ENCODE measurements at regions not wholly inside any gene's neighbourhood (a gene's known extent, or its start where the extent isn't known, plus 50 kb on each side); places are given as distances from the start of the nearest gene placed in this dataset.

DNA sequence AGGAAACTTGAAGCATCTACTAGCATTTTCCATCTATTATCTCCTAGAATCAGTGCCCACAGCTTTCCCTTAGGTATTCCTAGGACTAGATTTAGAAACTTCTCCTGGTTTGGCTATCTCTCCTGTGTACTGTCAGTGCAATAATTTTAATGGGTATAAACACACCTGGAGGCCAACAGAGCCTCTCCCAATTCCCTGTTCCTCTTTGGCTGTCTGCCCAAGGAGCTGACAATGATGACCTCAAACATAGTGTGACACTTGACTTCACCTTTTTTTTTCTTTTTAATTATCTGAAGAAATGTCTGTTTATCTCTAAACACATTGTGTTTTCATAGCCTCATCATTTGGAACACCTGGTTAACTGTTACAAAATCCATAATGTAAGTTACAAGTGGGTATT is 754.5 kb upstream of the ALCAM start:
- Histone ChIP-seq H3K27ac (no peak overlapping the region), H3K36me3 (no peaks in the 10 kb centered on the region), H3K27me3 (no peaks in the 10 kb centered on the region), H3K4me3 (no peak overlapping the region), H3K4me1 (no peaks in the 10 kb centered on the region), H3K9me3 (no peaks in the 10 kb centered on the region)
- intact Hi-C loops (cut with DNase I; ENCODE audit: low total_unique reads), result no loop called here
- no peak for DNase-seq
- TF ChIP-seq, protein P1, sequence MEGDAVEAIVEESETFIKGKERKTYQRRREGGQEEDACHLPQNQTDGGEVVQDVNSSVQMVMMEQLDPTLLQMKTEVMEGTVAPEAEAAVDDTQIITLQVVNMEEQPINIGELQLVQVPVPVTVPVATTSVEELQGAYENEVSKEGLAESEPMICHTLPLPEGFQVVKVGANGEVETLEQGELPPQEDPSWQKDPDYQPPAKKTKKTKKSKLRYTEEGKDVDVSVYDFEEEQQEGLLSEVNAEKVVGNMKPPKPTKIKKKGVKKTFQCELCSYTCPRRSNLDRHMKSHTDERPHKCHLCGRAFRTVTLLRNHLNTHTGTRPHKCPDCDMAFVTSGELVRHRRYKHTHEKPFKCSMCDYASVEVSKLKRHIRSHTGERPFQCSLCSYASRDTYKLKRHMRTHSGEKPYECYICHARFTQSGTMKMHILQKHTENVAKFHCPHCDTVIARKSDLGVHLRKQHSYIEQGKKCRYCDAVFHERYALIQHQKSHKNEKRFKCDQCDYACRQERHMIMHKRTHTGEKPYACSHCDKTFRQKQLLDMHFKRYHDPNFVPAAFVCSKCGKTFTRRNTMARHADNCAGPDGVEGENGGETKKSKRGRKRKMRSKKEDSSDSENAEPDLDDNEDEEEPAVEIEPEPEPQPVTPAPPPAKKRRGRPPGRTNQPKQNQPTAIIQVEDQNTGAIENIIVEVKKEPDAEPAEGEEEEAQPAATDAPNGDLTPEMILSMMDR (IDR thresholded peaks at IDR 0.05), result no peak
- no peak for TF ChIP-seq POLR2A (IDR thresholded peaks at IDR 0.05)

DNA sequence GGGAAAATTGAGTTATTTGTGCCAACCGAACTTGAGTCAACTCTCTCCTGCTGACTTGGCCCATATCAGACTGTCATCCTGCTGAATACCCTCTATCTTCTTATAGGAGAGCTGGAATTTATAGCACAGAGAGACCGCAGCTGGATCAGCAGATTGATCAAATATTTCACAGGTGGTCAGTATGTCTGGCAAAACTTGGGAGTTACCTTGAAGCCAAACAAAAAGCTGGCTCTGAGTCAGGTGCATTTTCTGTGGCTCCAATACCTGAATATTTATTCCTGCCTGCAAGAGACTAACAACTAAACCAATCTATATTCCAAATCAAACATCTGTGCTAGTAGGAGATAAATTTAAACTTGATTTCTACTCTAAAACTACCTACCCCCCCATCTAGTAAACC is 752.1 kb upstream of the ALCAM start:
- TF ChIP-seq, protein P1 (IDR thresholded peaks at IDR 0.05), result no peak
- no peak for TF ChIP-seq POLR2A (IDR thresholded peaks at IDR 0.05)
- DNase-seq, result no peak
- intact Hi-C loops (cut with DNase I; ENCODE audit: low total_unique reads), result no loop called here
- no peaks in the 10 kb centered on the region for H3K4me1 ChIP-seq
- no peaks in the 10 kb centered on the region for H3K27me3 ChIP-seq
- H3K9me3 ChIP-seq, result no peaks in the 10 kb centered on the region
- no peak overlapping the region for H3K27ac ChIP-seq
- H3K4me3 ChIP-seq, result no peak overlapping the region
- no peaks in the 10 kb centered on the region for H3K36me3 ChIP-seq

DNA sequence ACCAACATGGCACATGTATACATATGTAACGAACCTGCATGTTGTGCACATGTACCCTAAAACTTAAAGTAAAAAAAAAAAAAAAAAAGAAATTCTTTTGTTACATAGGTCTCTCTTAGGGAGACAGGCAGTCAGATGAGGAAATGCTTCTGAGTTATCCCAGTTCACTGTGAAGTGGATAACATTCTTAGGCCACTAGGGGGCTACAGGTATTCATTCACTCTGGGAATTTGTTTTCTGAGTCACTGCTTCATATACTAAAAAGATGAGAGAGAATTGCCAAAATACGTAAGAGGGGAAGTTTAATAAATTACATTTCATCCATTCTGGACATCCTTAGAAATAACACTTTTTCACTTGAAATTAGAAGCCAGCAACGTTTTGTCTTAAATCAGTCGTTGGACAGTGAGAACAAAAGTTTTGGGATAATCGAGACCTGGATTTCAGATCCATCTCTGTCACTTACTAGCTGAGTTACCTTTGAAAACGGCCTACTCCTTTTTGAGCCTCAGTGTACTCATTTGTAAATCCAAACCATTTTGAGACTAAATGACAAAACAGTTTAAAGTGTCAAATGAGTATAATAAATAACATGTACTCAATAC is 738.4 kb upstream of the ALCAM start:
- Histone ChIP-seq H3K4me1 (no peaks in the 10 kb centered on the region), H3K4me3 (no peak overlapping the region)
- intact Hi-C loops (cut with DNase I; ENCODE audit: low total_unique reads), result no loop called here

DNA sequence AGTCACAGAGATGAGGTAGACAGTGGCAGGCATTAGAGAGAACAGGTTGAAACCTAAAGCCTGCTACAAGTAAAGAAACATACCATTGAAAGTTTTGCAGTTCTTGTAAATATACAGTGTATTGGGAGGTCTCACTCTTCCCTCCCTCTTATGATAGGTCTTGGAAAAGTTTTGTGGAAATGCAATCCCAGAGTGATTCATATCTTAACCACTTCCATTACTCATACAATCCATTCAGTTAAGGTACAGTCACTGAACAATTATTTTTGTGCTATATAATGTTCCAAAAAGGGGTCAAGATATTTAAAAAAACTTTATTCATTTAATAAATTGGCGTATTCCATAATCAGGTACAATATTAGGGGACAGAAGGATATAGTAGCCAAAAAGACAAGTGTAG is 737.7 kb upstream of the ALCAM start:
- Histone ChIP-seq H3K36me3 (no peaks in the 10 kb centered on the region), H3K4me3 (no peak overlapping the region), H3K27me3 (no peaks in the 10 kb centered on the region), H3K4me1 (no peaks in the 10 kb centered on the region), H3K27ac (no peak overlapping the region), H3K9me3 (no peaks in the 10 kb centered on the region)
- intact Hi-C loops (cut with DNase I; ENCODE audit: low total_unique reads), result no loop called here
- TF ChIP-seq, protein P1 (IDR thresholded peaks at IDR 0.05), result no peak
- no peak for TF ChIP-seq POLR2A (IDR thresholded peaks at IDR 0.05)
- no peak for DNase-seq

More for the DNA sequence above, 738.4 kb upstream of the ALCAM start:
- no peaks in the 10 kb centered on the region for H3K27me3 ChIP-seq
- no peaks in the 10 kb centered on the region for H3K9me3 ChIP-seq
- no peak for DNase-seq
- no peaks in the 10 kb centered on the region for H3K36me3 ChIP-seq
- TF ChIP-seq POLR2A (IDR thresholded peaks at IDR 0.05), result no peak
- TF ChIP-seq, protein P1 (IDR thresholded peaks at IDR 0.05), result peak; percentile 13 to 36 (median 28)
- H3K27ac ChIP-seq, result no peak overlapping the region

DNA sequence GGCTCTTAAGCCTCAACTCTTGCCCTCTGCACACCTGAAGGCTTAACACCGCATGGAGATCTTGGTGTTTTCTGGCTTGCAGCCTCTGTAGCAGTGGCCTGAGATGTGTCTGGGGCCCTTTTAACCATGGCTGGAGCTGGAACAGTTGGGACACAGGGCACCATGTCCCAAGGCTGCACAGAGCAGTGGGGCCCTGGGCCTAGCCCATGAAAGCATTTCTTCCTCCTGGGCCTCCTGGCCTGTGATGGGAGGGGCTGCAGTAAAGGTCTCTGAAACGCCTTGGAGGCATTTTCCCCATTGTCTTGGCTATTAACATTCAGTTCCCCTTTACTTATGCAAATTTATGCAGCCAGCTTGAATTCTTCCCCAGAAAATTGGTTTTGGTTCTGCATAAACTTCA is 735.5 kb upstream of the ALCAM start:
- no peaks in the 10 kb centered on the region for H3K9me3 ChIP-seq
- H3K36me3 ChIP-seq, result no peaks in the 10 kb centered on the region
- TF ChIP-seq, protein P1 (IDR thresholded peaks at IDR 0.05), result no peak
- intact Hi-C loops (cut with DNase I; ENCODE audit: low total_unique reads), result no loop called here
- no peak overlapping the region for H3K4me3 ChIP-seq
- H3K4me1 ChIP-seq, result no peaks in the 10 kb centered on the region
- H3K27me3 ChIP-seq, result no peaks in the 10 kb centered on the region
- H3K27ac ChIP-seq, result no peak overlapping the region
- no peak for DNase-seq
